ENCODE measurements at regions not wholly inside any gene's neighbourhood (a gene's known extent, or its start where the extent isn't known, plus 50 kb on each side); places are given as distances from the start of the nearest gene placed in this dataset.

DNA sequence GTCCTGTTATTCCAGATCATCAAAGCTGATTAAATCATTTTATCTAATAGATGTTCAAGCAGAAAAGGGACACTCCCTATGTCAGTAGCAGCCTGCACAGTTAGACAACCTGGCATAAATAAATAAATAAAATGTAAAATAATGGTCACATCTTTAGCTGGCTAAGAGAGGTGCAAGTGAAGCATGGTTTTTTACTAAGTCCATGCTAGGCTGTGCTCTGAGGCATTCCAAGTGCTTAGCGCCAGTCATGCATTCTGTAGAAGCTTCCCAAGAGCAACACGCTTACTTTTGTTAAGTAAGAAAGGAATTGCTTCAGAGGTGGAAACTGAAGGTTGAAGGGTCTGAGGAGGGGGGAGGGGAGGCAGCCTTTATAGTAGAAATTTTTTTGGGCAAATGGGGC, 351.2 kb downstream of the CDH2 start:
- DNase-seq = no peak

- no peak for DNase-seq
Measured at GRCh38 chr18:27824841-27825681, 351.9 kb downstream of the CDH2 start.

DNA sequence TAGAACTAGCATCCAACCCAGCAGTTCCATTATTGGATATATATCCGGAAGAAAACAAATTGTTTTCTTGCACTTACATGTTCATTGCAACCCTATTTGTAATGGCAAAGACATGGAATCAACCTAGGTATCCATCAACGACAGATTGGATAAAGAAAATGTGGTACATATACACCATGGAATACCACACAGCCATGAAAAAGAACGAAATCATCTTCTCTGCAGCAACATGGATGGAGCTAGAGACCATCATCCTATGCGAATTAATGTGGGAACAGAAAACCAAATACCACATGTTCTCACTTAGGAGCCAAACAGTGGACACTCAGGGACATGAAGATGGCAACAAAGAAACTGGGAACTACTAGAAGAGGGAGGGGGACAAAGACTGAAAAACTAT, 352.7 kb downstream of the CDH2 start:
- DNase-seq = no peak

DNA sequence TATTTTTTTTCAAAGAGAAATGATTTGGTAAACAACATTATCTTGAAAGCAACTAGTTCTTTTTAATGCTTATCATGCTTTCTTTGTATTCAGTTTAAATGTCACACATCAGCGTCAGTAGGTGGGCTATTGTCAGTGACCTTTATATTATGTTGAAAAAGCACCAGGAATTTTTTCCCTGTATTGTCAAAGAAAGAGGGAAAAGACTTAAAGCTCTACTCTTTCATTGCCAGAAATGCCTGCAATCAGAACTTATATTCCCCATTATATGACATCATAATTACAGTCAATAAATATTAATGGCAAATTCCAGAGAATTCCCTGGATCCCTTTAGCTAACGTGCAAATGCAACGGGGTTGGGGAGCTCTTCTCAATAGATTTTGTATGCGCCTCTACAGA, 353.9 kb downstream of the CDH2 start:
- DNase-seq = no peak

- no peak for DNase-seq
Measured at GRCh38 chr18:27808683-27809082, 368.2 kb downstream of the CDH2 start.

DNA sequence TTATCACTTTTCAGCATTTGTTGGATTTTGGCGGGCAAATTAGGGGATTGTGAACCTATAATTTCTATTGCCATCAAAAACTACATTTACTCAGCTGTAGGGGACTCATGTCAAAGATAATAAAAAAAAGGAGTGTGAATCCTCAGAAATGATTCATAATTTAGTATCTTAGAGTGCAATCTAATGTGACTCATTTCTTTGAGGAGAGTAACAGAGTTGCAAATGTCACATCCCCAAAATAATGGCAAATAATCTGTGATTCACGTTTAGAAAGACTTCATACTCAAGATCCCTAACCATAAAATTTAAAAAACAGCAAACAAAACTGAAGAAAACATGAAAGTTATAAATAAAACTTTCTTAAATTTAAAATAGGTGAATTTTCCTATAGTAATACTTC, 373.0 kb downstream of the CDH2 start:
- no peak for DNase-seq

DNA sequence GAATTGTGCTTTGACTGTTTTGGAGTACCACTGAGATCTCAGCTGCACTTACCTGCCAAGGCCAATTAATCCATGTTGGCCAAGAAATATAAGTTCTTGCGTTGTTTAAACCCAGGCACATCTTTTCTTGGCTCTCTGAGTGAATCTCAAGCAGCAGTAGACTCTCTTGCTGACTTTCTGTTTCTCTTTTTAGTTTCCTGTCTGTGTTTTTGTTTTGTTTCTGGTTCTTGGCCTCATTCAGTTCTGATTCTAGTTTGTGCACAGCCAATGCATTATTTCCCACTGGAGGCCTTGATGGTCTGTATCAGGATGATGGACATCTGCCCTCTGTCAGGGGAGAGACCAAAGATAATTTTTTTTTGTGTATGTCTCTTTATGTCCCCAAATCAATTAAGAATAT, 379.4 kb downstream of the CDH2 start:
- DNase-seq = no peak

GRCh38 chr18:27794181-27794926, 382.6 kb downstream of the CDH2 start:
- no peak for DNase-seq

DNA sequence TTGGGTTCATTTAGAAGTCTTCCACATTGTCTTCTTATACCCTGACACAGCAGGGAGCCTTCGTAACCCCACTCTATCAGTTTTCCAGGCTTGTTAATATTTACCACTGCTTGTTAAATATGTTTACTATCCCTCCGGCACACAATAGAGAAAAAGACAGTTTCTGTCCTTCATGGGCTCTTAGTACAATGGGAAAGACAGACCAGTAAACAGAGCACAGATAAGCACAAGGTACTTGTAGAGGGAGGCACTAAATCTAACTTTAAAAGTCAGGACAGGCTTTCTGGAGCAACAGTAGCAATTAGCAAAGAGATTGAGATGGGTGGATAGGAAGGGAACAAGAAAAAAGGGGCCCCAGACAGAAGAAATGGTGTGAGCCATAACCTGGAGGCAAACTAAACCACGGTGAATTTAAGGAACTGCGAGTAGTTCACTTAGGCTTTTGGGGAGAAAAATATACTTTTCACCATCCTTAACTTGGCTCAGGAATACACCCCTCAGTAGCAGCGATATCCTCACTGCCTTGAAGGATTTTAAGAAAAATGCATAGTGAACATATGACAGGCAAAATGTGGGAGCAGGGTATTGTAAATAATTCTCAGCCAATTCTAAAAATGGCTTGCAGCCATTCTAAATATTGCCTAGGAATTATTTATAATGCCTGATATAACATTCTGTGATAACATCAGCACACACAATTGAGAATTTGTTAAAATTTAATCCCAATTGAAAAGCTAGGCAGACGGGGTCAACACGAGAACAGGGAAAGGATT, 383.7 kb downstream of the CDH2 start:
- no peak for DNase-seq

GRCh38 chr18:27789406-27789805, 387.5 kb downstream of the CDH2 start:
- DNase-seq = no peak

DNA sequence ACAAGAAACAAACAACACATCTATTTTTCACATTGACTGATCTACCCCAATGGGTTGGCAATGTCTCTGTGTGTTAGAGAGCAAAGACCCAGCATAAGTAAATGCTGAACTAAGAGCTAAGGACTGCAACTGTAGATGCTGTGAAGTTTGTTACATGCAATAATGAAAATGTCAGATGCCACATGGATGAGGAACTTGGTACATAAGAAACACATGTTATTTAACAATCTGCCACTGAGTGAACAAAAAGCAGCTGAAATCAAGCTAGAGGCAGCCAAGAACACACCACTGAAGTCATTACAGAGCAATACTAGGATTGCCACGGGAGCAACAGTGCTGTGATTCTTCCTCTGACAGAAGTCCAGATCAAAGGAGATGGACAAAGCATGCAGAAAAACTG, 389.4 kb downstream of the CDH2 start:
- DNase-seq = no peak

DNA sequence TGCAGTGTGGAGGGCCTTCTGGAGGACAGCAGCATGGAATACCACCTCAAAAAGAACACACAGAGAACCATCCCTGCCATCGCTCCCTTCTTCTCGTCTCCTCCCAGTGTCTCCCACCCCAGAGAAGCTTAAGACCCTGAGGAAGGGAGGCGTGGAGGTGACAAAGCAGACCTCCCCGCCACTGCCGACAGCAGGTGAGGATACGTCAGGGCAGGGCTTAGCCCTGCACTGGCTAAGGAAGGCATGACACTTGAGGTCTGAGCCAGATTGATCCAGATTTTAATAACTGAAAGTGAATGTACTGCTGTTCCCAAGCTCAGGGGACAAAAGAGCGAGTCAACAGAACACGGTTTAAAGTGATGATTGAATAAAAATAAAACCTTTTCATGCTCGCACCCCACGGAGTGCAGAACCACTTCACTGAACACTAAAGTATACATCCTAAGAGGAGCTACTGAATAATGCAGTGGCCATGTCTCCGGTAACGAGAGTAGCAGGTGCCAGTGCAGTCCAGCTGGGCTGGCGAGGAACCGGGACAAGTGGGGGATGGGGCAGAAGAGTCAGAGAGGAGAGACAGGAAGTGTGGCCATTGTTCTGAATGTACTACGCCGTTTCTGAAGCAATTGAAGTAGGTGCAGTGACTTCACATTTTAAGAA, 391.0 kb downstream of the CDH2 start:
- no peak for DNase-seq

GRCh38 chr18:27780061-27780745, 396.7 kb downstream of the CDH2 start:
- DNase-seq = no peak

- DNase-seq = no peak
Measured at GRCh38 chr18:27778925-27779324, 398.0 kb downstream of the CDH2 start.

GRCh38 chr18:27778441-27778840, 398.5 kb downstream of the CDH2 start:
- no peak for DNase-seq

- DNase-seq = no peak
Measured at GRCh38 chr18:27772081-27772480, 404.8 kb downstream of the CDH2 start.

DNA sequence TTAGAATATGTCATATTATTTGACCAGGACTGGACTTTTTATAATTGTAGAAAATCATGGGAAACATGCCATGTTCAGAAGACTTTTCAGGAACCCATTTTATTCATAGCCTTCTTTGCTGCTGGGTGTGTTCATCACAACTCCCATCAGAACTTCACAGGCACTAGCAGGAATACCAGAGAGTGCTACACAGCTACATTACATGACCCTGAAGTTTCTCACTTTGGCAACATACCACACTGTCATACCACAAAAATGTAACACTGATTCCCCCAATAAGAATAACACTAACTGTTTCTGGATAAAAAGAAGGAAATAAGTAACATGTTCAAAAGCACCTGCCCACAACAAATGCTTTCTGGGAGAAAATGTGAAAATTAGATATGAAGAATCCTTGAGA, 405.4 kb downstream of the CDH2 start:
- DNase-seq = no peak

DNA sequence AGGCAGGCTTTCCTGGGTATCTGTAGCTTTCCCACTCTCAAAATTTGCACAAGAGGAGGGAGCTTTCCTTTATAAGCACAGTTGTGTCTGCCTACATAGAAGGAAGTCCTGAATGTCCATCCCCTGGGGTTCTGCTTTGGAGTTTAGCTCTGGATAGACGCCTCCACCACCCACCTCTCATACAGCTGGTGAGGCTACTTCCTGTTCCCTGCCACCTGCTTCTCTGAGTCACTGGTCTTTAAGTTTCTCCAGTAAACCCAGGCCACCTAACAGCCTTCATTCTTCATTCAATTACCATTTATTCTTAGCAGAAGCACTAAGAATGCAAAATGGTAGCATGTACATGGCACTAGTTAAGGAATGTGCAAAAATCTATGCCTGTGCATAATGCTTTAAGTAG, 407.8 kb downstream of the CDH2 start:
- DNase-seq = no peak

- no peak for DNase-seq
Measured at GRCh38 chr18:27763936-27764335, 413.0 kb downstream of the CDH2 start.

GRCh38 chr18:27763341-27763740, 413.6 kb downstream of the CDH2 start:
- DNase-seq = no peak

DNA sequence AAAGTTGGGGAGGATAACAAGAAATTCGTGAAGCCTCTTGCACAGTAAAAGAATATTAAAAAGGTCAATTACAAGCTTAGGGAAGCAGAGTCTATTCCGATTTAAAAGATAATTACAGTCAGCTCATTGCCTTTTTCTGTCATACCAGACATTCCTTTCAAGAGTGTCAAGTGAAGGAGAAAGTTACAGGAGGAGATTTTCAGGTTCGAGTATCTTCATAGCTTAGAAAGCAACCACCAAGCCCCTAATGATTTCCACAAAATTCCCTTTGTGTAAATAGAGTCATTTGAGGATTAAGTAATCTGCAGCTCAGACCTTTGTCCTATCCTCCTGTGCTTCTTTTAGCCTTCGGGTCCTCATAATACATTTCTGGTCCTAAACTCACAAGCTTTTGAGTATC, 414.9 kb downstream of the CDH2 start:
- no peak for DNase-seq

- DNase-seq = no peak
Measured at GRCh38 chr18:27752944-27753343, 424.0 kb downstream of the CDH2 start.
